GM18498 (cell line): ENCODE measurements at regions not wholly inside any gene's neighbourhood (a gene's known extent, or its start where the extent isn't known, plus 50 kb on each side); places are given as distances from the start of the nearest gene placed in this dataset.

Experiments
- ATAC-seq: cut with Tn5 transposase; IDR thresholded peaks from one replicate; pipeline ENCODE4 v1.9.1; 2021; ENCODE audit warnings: mild to moderate bottlenecking, moderate library complexity; ENCODE audit not compliant: unreplicated experiment

- ATAC-seq: no peak
These were observed 599.5 kb upstream of the SMIM31 start for GRCh38 chr4:164154416-164154815.

GRCh38 chr4:164169591-164169990 lies 584.3 kb upstream of the SMIM31 start:
- ATAC-seq: no peak

GRCh38 chr4:164177153-164177552 lies 576.8 kb upstream of the SMIM31 start:
- ATAC-seq: no peak

- no peak for ATAC-seq
These were observed 576.2 kb upstream of the SMIM31 start for GRCh38 chr4:164177753-164178152.

GRCh38 chr4:164188236-164188635 lies 565.7 kb upstream of the SMIM31 start:
- no peak for ATAC-seq

- no peak for ATAC-seq
These were observed 561.1 kb upstream of the SMIM31 start for GRCh38 chr4:164192844-164193243.

GRCh38 chr4:164193676-164194075 lies 560.3 kb upstream of the SMIM31 start:
- ATAC-seq: no peak

- no peak for ATAC-seq
These were observed 556.4 kb upstream of the SMIM31 start for GRCh38 chr4:164197556-164197955.

GRCh38 chr4:164203476-164203875 lies 550.5 kb upstream of the SMIM31 start:
- no peak for ATAC-seq

GRCh38 chr4:164204434-164204833 lies 549.5 kb upstream of the SMIM31 start:
- ATAC-seq: no peak

GRCh38 chr4:164207460-164207859 lies 546.5 kb upstream of the SMIM31 start:
- ATAC-seq: no peak

- ATAC-seq: no peak
These were observed 543.6 kb upstream of the SMIM31 start for GRCh38 chr4:164210377-164210776.

- ATAC-seq: no peak
These were observed 541.8 kb upstream of the SMIM31 start for GRCh38 chr4:164212134-164212533.

GRCh38 chr4:164212714-164213113 lies 541.2 kb upstream of the SMIM31 start:
- no peak for ATAC-seq

GRCh38 chr4:164215113-164215741 lies 538.7 kb upstream of the SMIM31 start:
- ATAC-seq: no peak

GRCh38 chr4:164221631-164222030 lies 532.3 kb upstream of the SMIM31 start:
- ATAC-seq: no peak

GRCh38 chr4:164224871-164225270 lies 529.1 kb upstream of the SMIM31 start:
- no peak for ATAC-seq

- ATAC-seq: no peak
These were observed 524.7 kb upstream of the SMIM31 start for GRCh38 chr4:164229255-164229654.

GRCh38 chr4:164239433-164239832 lies 514.5 kb upstream of the SMIM31 start:
- no peak for ATAC-seq

- no peak for ATAC-seq
These were observed 514.0 kb upstream of the SMIM31 start for GRCh38 chr4:164239976-164240375.

- ATAC-seq: no peak
These were observed 502.7 kb upstream of the SMIM31 start for GRCh38 chr4:164251257-164251656.

GRCh38 chr4:164252286-164252685 lies 501.6 kb upstream of the SMIM31 start:
- ATAC-seq: no peak

GRCh38 chr4:164261831-164262230 lies 492.1 kb upstream of the SMIM31 start:
- no peak for ATAC-seq
